ENCODE measurements at regions not wholly inside any gene's neighbourhood (a gene's known extent, or its start where the extent isn't known, plus 50 kb on each side); places are given as distances from the start of the nearest gene placed in this dataset.

GRCh38 chr16:47895146-47895545 is 260.6 kb downstream of the ABCC12 start:
- Histone ChIP-seq H3K27ac (no peak overlapping the region), H3K4me1 (no peaks in the 10 kb centered on the region), H3K27me3 (ENCODE audit: low read depth) (no peaks in the 10 kb centered on the region), H3K36me3 (no peaks in the 10 kb centered on the region), H3K4me3 (no peak overlapping the region), H3K9me3 (no peaks in the 10 kb centered on the region)
- no peak for TF ChIP-seq CTCF (IDR thresholded peaks at IDR 0.05)
- intact Hi-C loops (cut with DNase I) = no loop called here
- DNase-seq = no peak
- no peak for ATAC-seq

- no peaks in the 10 kb centered on the region for H3K27me3 ChIP-seq (ENCODE audit: low read depth)
- H3K4me3 ChIP-seq = no peak overlapping the region
- TF ChIP-seq CTCF (IDR thresholded peaks at IDR 0.05) = no peak
- no peak for DNase-seq
- no peaks in the 10 kb centered on the region for H3K9me3 ChIP-seq
- no peak overlapping the region for H3K27ac ChIP-seq
- no peaks in the 10 kb centered on the region for H3K36me3 ChIP-seq
- intact Hi-C loops (cut with DNase I) = no loop called here
- ATAC-seq = no peak
- no peaks in the 10 kb centered on the region for H3K4me1 ChIP-seq
Observed at GRCh38 chr16:47892999-47893398, 262.8 kb downstream of the ABCC12 start.

GRCh38 chr16:47888734-47889133 is 267.1 kb downstream of the ABCC12 start:
- Histone ChIP-seq H3K27me3 (ENCODE audit: low read depth) (no peaks in the 10 kb centered on the region), H3K4me3 (no peak overlapping the region), H3K9me3 (no peaks in the 10 kb centered on the region), H3K27ac (no peak overlapping the region), H3K36me3 (no peaks in the 10 kb centered on the region), H3K4me1 (no peaks in the 10 kb centered on the region)
- intact Hi-C loops (cut with DNase I) = no loop called here
- DNase-seq (no peak), ATAC-seq (no peak)
- TF ChIP-seq CTCF (IDR thresholded peaks at IDR 0.05) = no peak

- DNase-seq = no peak
- intact Hi-C loops (cut with DNase I) = no loop called here
Observed at GRCh38 chr16:47888142-47888541, 267.7 kb downstream of the ABCC12 start.

GRCh38 chr16:47887496-47887895 is 268.3 kb downstream of the ABCC12 start:
- H3K27me3 ChIP-seq (ENCODE audit: low read depth) = no peaks in the 10 kb centered on the region
- no peak for TF ChIP-seq CTCF (IDR thresholded peaks at IDR 0.05)
- ATAC-seq = peak; percentile 38 to 50
- no peaks in the 10 kb centered on the region for H3K36me3 ChIP-seq
- intact Hi-C loops (cut with DNase I) = no loop called here
- H3K27ac ChIP-seq = no peak overlapping the region
- no peak overlapping the region for H3K4me3 ChIP-seq
- H3K4me1 ChIP-seq = no peaks in the 10 kb centered on the region
- no peak for DNase-seq
- H3K9me3 ChIP-seq = no peaks in the 10 kb centered on the region

More at GRCh38 chr16:47888142-47888541, 267.7 kb downstream of the ABCC12 start:
- no peak for TF ChIP-seq CTCF (IDR thresholded peaks at IDR 0.05)
- H3K27me3 ChIP-seq (ENCODE audit: low read depth) = no peaks in the 10 kb centered on the region
- no peaks in the 10 kb centered on the region for H3K9me3 ChIP-seq
- H3K36me3 ChIP-seq = no peaks in the 10 kb centered on the region
- peak; percentile 59 to 74 for ATAC-seq
- H3K27ac ChIP-seq = no peak overlapping the region
- no peaks in the 10 kb centered on the region for H3K4me1 ChIP-seq
- no peak overlapping the region for H3K4me3 ChIP-seq
